IMR-90 (cell line): ENCODE measurements at regions not wholly inside any gene's neighbourhood (a gene's known extent, or its start where the extent isn't known, plus 50 kb on each side); places are given as distances from the start of the nearest gene placed in this dataset.

Experiments
- ATAC-seq: fragments of 200-7000 bp; cut with Tn5 transposase; 2 replicates; pipeline ENCODE4 v1.9.1; 2020; ENCODE audit warnings: low read depth, mild to moderate bottlenecking, moderate library complexity
- BruUV-seq: library from RNA; stranded (reverse); fragments of 400-500 nt; replicated peaks from 2 replicates; lab custom pipeline; 2021; lab: Mats Ljungman, UMichigan
- CTCF ChIA-PET: fragments of 300-600 bp; formaldehyde crosslinking; extraction: SDS; loops from one replicate; lab custom pipeline; 2021; ENCODE audit warnings: antibody characterized with exemption; lab: Yijun Ruan, JAX
- POLR2A ChIA-PET: fragments of 300-600 bp; sonication (Branson Sonifier 250); formaldehyde crosslinking; loops from one replicate; lab custom pipeline; 2022; ENCODE audit warnings: antibody characterized with exemption; ENCODE audit not compliant: unreplicated experiment; lab: Charles Lee
- DNase-seq: peaks from one replicate; pipeline ENCODE4 v3.0.0; 2013
- H2AFZ ChIP-seq: replicated peaks from 2 replicates; pipeline ENCODE3; 2013; ENCODE audit warnings: low read length, mild to moderate bottlenecking; ENCODE audit not compliant: poor library complexity
- H2AK5ac ChIP-seq: 2 replicates; pipeline ENCODE4 v1.6.1; 2013; ENCODE audit warnings: low read depth, low read length, inconsistent platforms
- H2AK9ac ChIP-seq: replicated peaks from 2 replicates; pipeline ENCODE3; 2013; ENCODE audit warnings: mild to moderate bottlenecking, low read depth, low read length, moderate library complexity; ENCODE audit not compliant: poor library complexity
- H2BK120ac ChIP-seq: 2 replicates; pipeline ENCODE4 v1.6.1; 2013; ENCODE audit warnings: low read depth, low read length, inconsistent platforms
- H2BK15ac ChIP-seq: 3 replicates; pipeline ENCODE4 v1.6.1; 2013; ENCODE audit warnings: low read depth, low read length, inconsistent platforms
- H2BK20ac ChIP-seq: 2 replicates; pipeline ENCODE4 v1.6.1; 2013; ENCODE audit warnings: low read depth, mild to moderate bottlenecking, inconsistent platforms, low read length, moderate library complexity
- H2BK5ac ChIP-seq: 2 replicates; pipeline ENCODE4 v1.6.1; 2013; ENCODE audit warnings: mild to moderate bottlenecking, low read depth, low read length, inconsistent platforms; ENCODE audit not compliant: poor library complexity, severe bottlenecking
- H3K14ac ChIP-seq: replicated peaks from 2 replicates; pipeline ENCODE4 v1.6.1; 2013; ENCODE audit warnings: low read depth, low read length, inconsistent platforms
- H3K18ac ChIP-seq: 2 replicates; pipeline ENCODE4 v1.6.1; 2013; ENCODE audit warnings: low read depth, low read length, control low read depth
- H3K23ac ChIP-seq: 2 replicates; pipeline ENCODE4 v1.6.1; 2013; ENCODE audit warnings: low read depth, low read length, inconsistent platforms
- H3K27ac ChIP-seq: 2 replicates; pipeline ENCODE4 v1.5.1; 2013; ENCODE audit warnings: mild to moderate bottlenecking, control low read depth, low read length; ENCODE audit not compliant: insufficient read depth
- H3K27me3 ChIP-seq: 2 replicates; pipeline ENCODE4 v1.6.1; 2013; ENCODE audit warnings: low read length; ENCODE audit not compliant: control insufficient read depth, insufficient read depth
- H3K36me3 ChIP-seq: 2 replicates; pipeline ENCODE4 v1.6.1; 2013; ENCODE audit warnings: low read length, mixed read lengths; ENCODE audit not compliant: control insufficient read depth, insufficient read depth
- H3K4ac ChIP-seq: 2 replicates; pipeline ENCODE4 v1.6.1; 2013; ENCODE audit warnings: low read depth, low read length, inconsistent platforms
- H3K4me1 ChIP-seq: 2 replicates; pipeline ENCODE4 v1.6.1; 2013; ENCODE audit warnings: low read length, mixed read lengths; ENCODE audit not compliant: control insufficient read depth, insufficient read depth
- H3K4me2 ChIP-seq: 2 replicates; pipeline ENCODE4 v1.6.1; 2013; ENCODE audit warnings: low read depth, mild to moderate bottlenecking, control low read depth, low read length, moderate library complexity
- H3K4me3 ChIP-seq: 2 replicates; pipeline ENCODE4 v1.5.1; 2013; ENCODE audit warnings: low read depth, mild to moderate bottlenecking, control low read depth, low read length, moderate library complexity; ENCODE audit not compliant: insufficient read depth
- H3K56ac ChIP-seq: 2 replicates; pipeline ENCODE4 v1.6.1; 2013; ENCODE audit warnings: low read length, inconsistent platforms; ENCODE audit not compliant: insufficient read depth; ENCODE audit errors: extremely low read depth
- H3K79me1 ChIP-seq, 2 experiments: 2 replicates each; pipeline ENCODE4 v1.6.1; 2013; ENCODE audit warnings: low read length in 2 of 2, inconsistent platforms in 1 of 2, low read depth in 1 of 2
- H3K9ac ChIP-seq: 2 replicates; pipeline ENCODE4 v1.6.1; 2013; ENCODE audit warnings: low read depth, low read length, control low read depth
- H3K9me1 ChIP-seq: 2 replicates; pipeline ENCODE4 v1.6.1; 2013; ENCODE audit warnings: low read length, inconsistent platforms; ENCODE audit not compliant: insufficient read depth
- H3K9me3 ChIP-seq: 2 replicates; pipeline ENCODE4 v1.6.1; 2013; ENCODE audit warnings: low read length; ENCODE audit not compliant: control insufficient read depth, insufficient read depth
- H4K20me1 ChIP-seq: 2 replicates; pipeline ENCODE4 v1.6.1; 2013; ENCODE audit warnings: low read length, inconsistent platforms; ENCODE audit not compliant: insufficient read depth
- H4K5ac ChIP-seq: 2 replicates; pipeline ENCODE4 v1.6.1; 2013; ENCODE audit warnings: mild to moderate bottlenecking, low read depth, low read length, control low read depth
- H4K8ac ChIP-seq, 2 experiments: 2 replicates each; pipeline ENCODE4 v1.6.1; 2013; ENCODE audit warnings: low read depth in 2 of 2, low read length in 2 of 2, control low read depth in 1 of 2, inconsistent platforms in 1 of 2
- H4K91ac ChIP-seq: 2 replicates; pipeline ENCODE4 v1.6.1; 2013; ENCODE audit warnings: low read depth, low read length, inconsistent platforms; ENCODE audit not compliant: insufficient read depth
- BHLHE40 ChIP-seq: fragments of 150-350 bp; IDR thresholded peaks from 2 replicates; pipeline ENCODE4 v1.6.1; 2016; ENCODE audit warnings: mild to moderate bottlenecking, low read depth, low read length
- CEBPB ChIP-seq: IDR thresholded peaks from 2 replicates; pipeline ENCODE4 v1.6.1; 2012; ENCODE audit warnings: low read depth, low read length, improper control_type of control experiment
- CHD1 ChIP-seq: IDR thresholded peaks from 2 replicates; pipeline ENCODE4 v1.6.1; 2012; ENCODE audit warnings: low read depth, low read length, improper control_type of control experiment
- CTCF ChIP-seq: conservative IDR thresholded peaks from 2 replicates; pipeline ENCODE4 v1.5.1; 2012; ENCODE audit warnings: mild to moderate bottlenecking, low read depth, low read length, improper control_type of control experiment
- ELK1 ChIP-seq: fragments of 150-350 bp; IDR thresholded peaks from 2 replicates; pipeline ENCODE4 v1.6.1; 2016; ENCODE audit warnings: low read depth, mild to moderate bottlenecking, low read length, moderate library complexity, borderline replicate concordance
- FOS ChIP-seq: fragments of 150-350 bp; IDR thresholded peaks from 2 replicates; pipeline ENCODE4 v1.6.1; 2016; ENCODE audit warnings: low read depth, low read length
- MAFK ChIP-seq: IDR thresholded peaks from 2 replicates; pipeline ENCODE4 v1.6.1; 2012; ENCODE audit warnings: low read depth, low read length, improper control_type of control experiment
- MAZ ChIP-seq: IDR thresholded peaks from 2 replicates; pipeline ENCODE4 v1.6.1; 2012; ENCODE audit warnings: low read depth, mild to moderate bottlenecking, low read length, improper control_type of control experiment, moderate library complexity, borderline replicate concordance
- MXI1 ChIP-seq: IDR thresholded peaks from 2 replicates; pipeline ENCODE4 v1.6.1; 2012; ENCODE audit warnings: low read depth, mild to moderate bottlenecking, low read length, moderate library complexity, borderline replicate concordance
- NFE2L2 ChIP-seq: fragments of 150-350 bp; IDR thresholded peaks from 2 replicates; pipeline ENCODE4 v1.6.1; 2016; ENCODE audit warnings: low read depth, mild to moderate bottlenecking, low read length
- POLR2A ChIP-seq: IDR thresholded peaks from 2 replicates; pipeline ENCODE4 v1.6.1; 2012; ENCODE audit warnings: mild to moderate bottlenecking, low read depth, low read length
- RAD21 ChIP-seq: IDR thresholded peaks from 2 replicates; pipeline ENCODE4 v1.6.1; 2012; ENCODE audit warnings: low read length, improper control_type of control experiment
- RCOR1 ChIP-seq: IDR thresholded peaks from 2 replicates; pipeline ENCODE4 v1.6.1; 2012; ENCODE audit warnings: mild to moderate bottlenecking, low read length, improper control_type of control experiment; ENCODE audit not compliant: insufficient replicate concordance
- RFX5 ChIP-seq: IDR thresholded peaks from 2 replicates; pipeline ENCODE4 v1.8.0; 2012; ENCODE audit warnings: low read depth, mild to moderate bottlenecking, low read length, moderate library complexity
- SMC3 ChIP-seq: fragments of 150-350 bp; IDR thresholded peaks from 2 replicates; pipeline ENCODE4 v1.6.1; 2016; ENCODE audit warnings: low read depth, mild to moderate bottlenecking, antibody characterized with exemption, low read length, moderate library complexity
- USF2 ChIP-seq: fragments of 150-350 bp; IDR thresholded peaks from 2 replicates; pipeline ENCODE4 v1.6.1; 2017; ENCODE audit warnings: mild to moderate bottlenecking, antibody characterized with exemption, low read length, low read depth
- WGBS, 2 experiments: methylation state at CpG; one replicate each; pipeline versions ENCODE4 v1.1.5 to v1.1.7; 2013; ENCODE audit warnings: missing lambda C conversion rate in 2 of 2; ENCODE audit not compliant: insufficient read length in 1 of 2; ENCODE audit errors: extremely low coverage in 2 of 2; 5-methylcytosine and 5-hydroxymethylcytosine counted together
- dilution Hi-C: fragments of 300-500 bp; cut with HindIII; formaldehyde crosslinking; loops from one replicate; pipeline ENCODE4 v1.14.3; 2018; ENCODE audit warnings: low sequenced_read_pairs; ENCODE audit not compliant: unreplicated experiment
- in situ Hi-C: fragments of 300-500 bp; cut with MboI; formaldehyde crosslinking; loops from 3 replicates; pipeline ENCODE4 v1.14.3; 2019; ENCODE audit warnings: low sequenced_read_pairs, inconsistent platforms, mixed read lengths
- intact Hi-C: fragments of 100-400 bp; cut with micrococcal nuclease; formaldehyde crosslinking; loops from 2 replicates; pipeline ENCODE4 v1.10.0; 2022

GRCh38 chr4:29220761-29221160 lies 1499.4 kb upstream of the PCDH7 start:
- no peak for TF ChIP-seq RCOR1
- TF ChIP-seq MAFK = no peak
- TF ChIP-seq BHLHE40 = no peak
- TF ChIP-seq MXI1 = no peak
- TF ChIP-seq FOS = no peak
- TF ChIP-seq USF2 = no peak
- no peak for TF ChIP-seq POLR2A
- no peak for TF ChIP-seq SMC3
- TF ChIP-seq MAZ = no peak
- no peak for TF ChIP-seq RAD21
- no peak for TF ChIP-seq CEBPB
- no peak for TF ChIP-seq NFE2L2
- TF ChIP-seq CTCF = no peak
- no peak for TF ChIP-seq CHD1
- TF ChIP-seq RFX5 = no peak
- no peak for TF ChIP-seq ELK1
- H3K4me2 ChIP-seq = no peak overlapping the region
- H3K14ac ChIP-seq = no peak overlapping the region
- in situ Hi-C loops (no loop called here), intact Hi-C loops (no loop called here), dilution Hi-C loops (no loop called here)
- DNase-seq = no peak
- no peak overlapping the region for H2AK5ac ChIP-seq
- no peaks in the 10 kb centered on the region for H4K20me1 ChIP-seq
- H3K4me1 ChIP-seq = no peaks in the 10 kb centered on the region
- WGBS, 2 experiments = no CpG with 5 or more reads among the region's 1 CpG
- no peaks in the 10 kb centered on the region for H3K79me1 ChIP-seq
- H4K91ac ChIP-seq = no peak overlapping the region
- no TSS peak for BruUV-seq
- no peak overlapping the region for H3K18ac ChIP-seq
- no peak overlapping the region for H3K4me3 ChIP-seq
- no peak overlapping the region for H3K9ac ChIP-seq
- no peak overlapping the region for H2BK5ac ChIP-seq
- CTCF ChIA-PET = no interaction called here
- no peak overlapping the region for H2AK9ac ChIP-seq
- no peak overlapping the region for H3K23ac ChIP-seq
- no peak overlapping the region for H3K56ac ChIP-seq
- no peaks in the 10 kb centered on the region for H3K9me1 ChIP-seq
- no peaks in the 10 kb centered on the region for H3K27me3 ChIP-seq
- H2BK20ac ChIP-seq = no peak overlapping the region
- no peak overlapping the region for H2BK120ac ChIP-seq
- H4K5ac ChIP-seq = no peak overlapping the region
- H3K4ac ChIP-seq = no peak overlapping the region
- H4K8ac ChIP-seq = no peak overlapping the region
- H3K27ac ChIP-seq = no peak overlapping the region
- no peaks in the 10 kb centered on the region for H3K36me3 ChIP-seq
- no peak overlapping the region for H2BK15ac ChIP-seq
- no peak for ATAC-seq
- no peak overlapping the region for H2AFZ ChIP-seq
- POLR2A ChIA-PET = no interaction called here
- H3K9me3 ChIP-seq = no peaks in the 10 kb centered on the region
